GM11168 (cell line): ENCODE measurements at regions not wholly inside any gene's neighbourhood (a gene's known extent, or its start where the extent isn't known, plus 50 kb on each side); places are given as distances from the start of the nearest gene placed in this dataset.
"Not testable (repeated sequence)": the region's sequence is repeated elsewhere in the genome, so short reads cannot be mapped to it uniquely, and the experiment has no call there.

Source experiments
- in situ Hi-C: fragments of 300-500 bp; cut with MboI; formaldehyde crosslinking; loops from one replicate; pipeline ENCODE4 v1.12.0; 2022; ENCODE audit warnings: low sequenced_read_pairs; ENCODE audit not compliant: unreplicated experiment

- in situ Hi-C loops = no loop called here
Observed at GRCh38 chr1:30101487-30102227, 621.7 kb downstream of the MATN1 start.

- in situ Hi-C loops = no loop called here
Observed at GRCh38 chr1:30101016-30101415, 622.4 kb downstream of the MATN1 start.

GRCh38 chr1:30100524-30100862, 622.9 kb downstream of the MATN1 start:
- in situ Hi-C loops = no loop called here

- in situ Hi-C loops = no loop called here
Observed at GRCh38 chr1:30099587-30100523, 623.5 kb downstream of the MATN1 start.

- in situ Hi-C loops = not testable (repeated sequence)
Observed at GRCh38 chr1:30097851-30098250, 625.5 kb downstream of the MATN1 start.

GRCh38 chr1:30095451-30096025, 627.8 kb downstream of the MATN1 start:
- in situ Hi-C loops = no loop called here

- in situ Hi-C loops = no loop called here
Observed at GRCh38 chr1:30095051-30095450, 628.3 kb downstream of the MATN1 start.

GRCh38 chr1:30092051-30092858, 631.1 kb downstream of the MATN1 start:
- in situ Hi-C loops = no loop called here

- in situ Hi-C loops = no loop called here
Observed at GRCh38 chr1:30090162-30090820, 633.1 kb downstream of the MATN1 start.

- in situ Hi-C loops = no loop called here
Observed at GRCh38 chr1:30089024-30089430, 634.4 kb downstream of the MATN1 start.

- in situ Hi-C loops = no loop called here
Observed at GRCh38 chr1:30088594-30088993, 634.8 kb downstream of the MATN1 start.

GRCh38 chr1:30087465-30087864, 635.9 kb downstream of the MATN1 start:
- in situ Hi-C loops = no loop called here

- in situ Hi-C loops = no loop called here
Observed at GRCh38 chr1:30085811-30086770, 637.3 kb downstream of the MATN1 start.

- in situ Hi-C loops = no loop called here
Observed at GRCh38 chr1:30084909-30085571, 638.3 kb downstream of the MATN1 start.

GRCh38 chr1:30083800-30084464, 639.5 kb downstream of the MATN1 start:
- in situ Hi-C loops = no loop called here

GRCh38 chr1:30081379-30082102, 641.8 kb downstream of the MATN1 start:
- in situ Hi-C loops = no loop called here

- in situ Hi-C loops = not testable (repeated sequence)
Observed at GRCh38 chr1:30075916-30076315, 647.5 kb downstream of the MATN1 start.
